ENCODE measurements at regions not wholly inside any gene's neighbourhood (a gene's known extent, or its start where the extent isn't known, plus 50 kb on each side); places are given as distances from the start of the nearest gene placed in this dataset.
"Not testable (repeated sequence)": the region's sequence is repeated elsewhere in the genome, so short reads cannot be mapped to it uniquely, and the experiment has no call there.

- TF ChIP-seq, protein P1, sequence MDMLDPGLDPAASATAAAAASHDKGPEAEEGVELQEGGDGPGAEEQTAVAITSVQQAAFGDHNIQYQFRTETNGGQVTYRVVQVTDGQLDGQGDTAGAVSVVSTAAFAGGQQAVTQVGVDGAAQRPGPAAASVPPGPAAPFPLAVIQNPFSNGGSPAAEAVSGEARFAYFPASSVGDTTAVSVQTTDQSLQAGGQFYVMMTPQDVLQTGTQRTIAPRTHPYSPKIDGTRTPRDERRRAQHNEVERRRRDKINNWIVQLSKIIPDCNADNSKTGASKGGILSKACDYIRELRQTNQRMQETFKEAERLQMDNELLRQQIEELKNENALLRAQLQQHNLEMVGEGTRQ (IDR thresholded peaks at IDR 0.05; ENCODE audit: borderline replicate concordance, low read depth, low read length), result no peak
- TF ChIP-seq FOXJ3 (CRISPR knock-in tag; IDR thresholded peaks at IDR 0.05) (no peak), RFX5 (IDR thresholded peaks at IDR 0.05; ENCODE audit: low read length) (no peak), FOSL2 (IDR thresholded peaks at IDR 0.05; ENCODE audit: borderline replicate concordance, low read depth) (no peak)
- TF ChIP-seq, protein P2, sequence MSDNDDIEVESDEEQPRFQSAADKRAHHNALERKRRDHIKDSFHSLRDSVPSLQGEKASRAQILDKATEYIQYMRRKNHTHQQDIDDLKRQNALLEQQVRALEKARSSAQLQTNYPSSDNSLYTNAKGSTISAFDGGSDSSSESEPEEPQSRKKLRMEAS (IDR thresholded peaks at IDR 0.05; ENCODE audit: low read depth), result no peak
Observed at GRCh38 chr12:79998554-79998953, 63.7 kb upstream of the PPP1R12A start (continued).

- no peaks in the 10 kb centered on the region for H3K9me2 ChIP-seq
- WGBS (ENCODE audit: low lambda C conversion rate), result 79% methylated on average over 2 of the region's 2 CpGs
- no peaks in the 10 kb centered on the region for H3K27me3 ChIP-seq (ENCODE audit: insufficient read depth)
- ChIA-PET POLR2A (no interaction called here), CTCF (no interaction called here)
- no peak for DNase-seq
- H3K27ac ChIP-seq (ENCODE audit: low read depth in 2 of 2, low read length in 1 of 2), result no peak overlapping the region
- no peak overlapping the region for H3K4me2 ChIP-seq
- no peak overlapping the region for H3K4me3 ChIP-seq (ENCODE audit: low read depth in 2 of 2, low read length in 1 of 2)
- H3K9ac ChIP-seq, result no peak overlapping the region
- no peaks in the 10 kb centered on the region for H3F3A ChIP-seq (replicated peaks; ENCODE audit: insufficient read depth)
- H3K79me2 ChIP-seq (ENCODE audit: insufficient read depth), result no peaks in the 10 kb centered on the region
- H3K9me3 ChIP-seq, result no peaks in the 10 kb centered on the region
- no peaks in the 10 kb centered on the region for H3K36me3 ChIP-seq (replicated peaks in 1 of 2; ENCODE audit: control insufficient read depth in 1 of 2, insufficient read depth in 2 of 2, low read length in 1 of 2)
- no peaks in the 10 kb centered on the region for H3K4me1 ChIP-seq (ENCODE audit: control insufficient read depth in 1 of 2, insufficient read depth in 2 of 2, low read depth in 1 of 2, low read length in 1 of 2)
- peak overlapping the region; percentile 52; the same call in 1 of the 2 replicates for H2AFZ ChIP-seq (ENCODE audit: low read depth)
- no peak for TF ChIP-seq FOSL2 (IDR thresholded peaks at IDR 0.05; ENCODE audit: borderline replicate concordance, low read depth)
- TF ChIP-seq, protein P3, sequence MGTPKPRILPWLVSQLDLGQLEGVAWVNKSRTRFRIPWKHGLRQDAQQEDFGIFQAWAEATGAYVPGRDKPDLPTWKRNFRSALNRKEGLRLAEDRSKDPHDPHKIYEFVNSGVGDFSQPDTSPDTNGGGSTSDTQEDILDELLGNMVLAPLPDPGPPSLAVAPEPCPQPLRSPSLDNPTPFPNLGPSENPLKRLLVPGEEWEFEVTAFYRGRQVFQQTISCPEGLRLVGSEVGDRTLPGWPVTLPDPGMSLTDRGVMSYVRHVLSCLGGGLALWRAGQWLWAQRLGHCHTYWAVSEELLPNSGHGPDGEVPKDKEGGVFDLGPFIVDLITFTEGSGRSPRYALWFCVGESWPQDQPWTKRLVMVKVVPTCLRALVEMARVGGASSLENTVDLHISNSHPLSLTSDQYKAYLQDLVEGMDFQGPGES (IDR thresholded peaks at IDR 0.05; ENCODE audit: low read depth, low read length), result no peak
- TF ChIP-seq GABPA (IDR thresholded peaks at IDR 0.05; ENCODE audit: low read depth), result no peak
- no peak for TF ChIP-seq SMC3 (IDR thresholded peaks at IDR 0.05; ENCODE audit: low read depth, low read length)
- TF ChIP-seq NFIC (IDR thresholded peaks at IDR 0.05; ENCODE audit: borderline replicate concordance), result no peak
- TF ChIP-seq, protein P1 (IDR thresholded peaks at IDR 0.05; ENCODE audit: borderline replicate concordance, low read depth, low read length), result no peak
- TF ChIP-seq RFX5 (IDR thresholded peaks at IDR 0.05; ENCODE audit: low read length), result no peak
- no peak for TF ChIP-seq TCF12 (IDR thresholded peaks at IDR 0.05)
- H4K20me1 ChIP-seq (ENCODE audit: insufficient read depth), result no peaks in the 10 kb centered on the region
Observed at GRCh38 chr12:79997096-79997791, 62.3 kb upstream of the PPP1R12A start.

DNA sequence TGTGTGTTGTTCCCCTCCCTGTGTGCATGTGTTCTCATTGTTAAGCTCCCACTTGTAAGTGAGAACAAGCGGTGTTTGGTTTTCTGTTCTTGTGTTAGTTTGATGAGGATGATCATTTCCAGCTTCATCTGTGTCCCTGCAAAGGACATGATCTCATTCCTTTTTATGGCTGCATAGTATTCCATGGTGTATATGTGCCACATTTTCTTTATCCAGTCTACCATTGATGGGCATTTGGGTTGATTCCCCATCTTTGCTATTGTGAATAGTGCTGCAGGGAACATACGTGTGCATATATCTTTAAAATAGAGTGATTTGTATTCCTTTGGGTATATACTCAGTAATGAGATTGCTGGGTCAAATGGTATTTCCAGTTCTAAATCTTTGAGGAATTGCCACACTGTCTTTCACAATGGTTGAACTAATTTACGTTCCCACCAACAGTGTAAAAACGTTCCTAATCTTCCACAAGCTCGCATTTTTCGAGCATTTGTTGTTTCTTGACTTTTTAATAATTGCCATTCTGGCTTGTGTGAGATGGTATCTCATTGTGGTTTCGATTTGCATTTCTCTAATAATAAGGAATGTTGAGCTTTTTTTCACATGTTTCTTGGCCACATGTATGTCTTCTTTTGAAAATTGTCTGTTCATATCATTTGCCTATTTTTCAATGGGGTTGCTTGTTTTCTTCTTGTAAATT, 60.6 kb upstream of the PPP1R12A start:
- H3K4me2 ChIP-seq; DNase-seq; H4K20me1 ChIP-seq (ENCODE audit: insufficient read depth); H3K9ac ChIP-seq; H3K9me3 ChIP-seq; H3K4me1 ChIP-seq (ENCODE audit: control insufficient read depth in 1 of 2, insufficient read depth in 2 of 2, low read depth in 1 of 2, low read length in 1 of 2); H3K9me2 ChIP-seq; CTCF ChIA-PET; H3K36me3 ChIP-seq (replicated peaks in 1 of 2; ENCODE audit: control insufficient read depth in 1 of 2, insufficient read depth in 2 of 2, low read length in 1 of 2); H3K4me3 ChIP-seq (ENCODE audit: low read depth in 2 of 2, low read length in 1 of 2); POLR2A ChIA-PET; H3K27ac ChIP-seq (ENCODE audit: low read depth in 2 of 2, low read length in 1 of 2); H3K27me3 ChIP-seq (ENCODE audit: insufficient read depth); H3K79me2 ChIP-seq (ENCODE audit: insufficient read depth); H2AFZ ChIP-seq (ENCODE audit: low read depth); H3F3A ChIP-seq (replicated peaks; ENCODE audit: insufficient read depth): not testable (repeated sequence)
- WGBS (ENCODE audit: low lambda C conversion rate), result 50% methylated on average over 7 of the region's 7 CpGs
